ENCODE measurements at regions not wholly inside any gene's neighbourhood (a gene's known extent, or its start where the extent isn't known, plus 50 kb on each side); places are given as distances from the start of the nearest gene placed in this dataset.

- TF ChIP-seq, protein P1, sequence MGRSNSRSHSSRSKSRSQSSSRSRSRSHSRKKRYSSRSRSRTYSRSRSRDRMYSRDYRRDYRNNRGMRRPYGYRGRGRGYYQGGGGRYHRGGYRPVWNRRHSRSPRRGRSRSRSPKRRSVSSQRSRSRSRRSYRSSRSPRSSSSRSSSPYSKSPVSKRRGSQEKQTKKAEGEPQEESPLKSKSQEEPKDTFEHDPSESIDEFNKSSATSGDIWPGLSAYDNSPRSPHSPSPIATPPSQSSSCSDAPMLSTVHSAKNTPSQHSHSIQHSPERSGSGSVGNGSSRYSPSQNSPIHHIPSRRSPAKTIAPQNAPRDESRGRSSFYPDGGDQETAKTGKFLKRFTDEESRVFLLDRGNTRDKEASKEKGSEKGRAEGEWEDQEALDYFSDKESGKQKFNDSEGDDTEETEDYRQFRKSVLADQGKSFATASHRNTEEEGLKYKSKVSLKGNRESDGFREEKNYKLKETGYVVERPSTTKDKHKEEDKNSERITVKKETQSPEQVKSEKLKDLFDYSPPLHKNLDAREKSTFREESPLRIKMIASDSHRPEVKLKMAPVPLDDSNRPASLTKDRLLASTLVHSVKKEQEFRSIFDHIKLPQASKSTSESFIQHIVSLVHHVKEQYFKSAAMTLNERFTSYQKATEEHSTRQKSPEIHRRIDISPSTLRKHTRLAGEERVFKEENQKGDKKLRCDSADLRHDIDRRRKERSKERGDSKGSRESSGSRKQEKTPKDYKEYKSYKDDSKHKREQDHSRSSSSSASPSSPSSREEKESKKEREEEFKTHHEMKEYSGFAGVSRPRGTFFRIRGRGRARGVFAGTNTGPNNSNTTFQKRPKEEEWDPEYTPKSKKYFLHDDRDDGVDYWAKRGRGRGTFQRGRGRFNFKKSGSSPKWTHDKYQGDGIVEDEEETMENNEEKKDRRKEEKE (IDR thresholded peaks at IDR 0.05), result no peak
- no peak for TF ChIP-seq BHLHE40 (IDR thresholded peaks at IDR 0.05; ENCODE audit: borderline replicate concordance in 1 of 2, low read depth in 2 of 2, low read length in 1 of 2)
- TF ChIP-seq NFXL1 (IDR thresholded peaks at IDR 0.05; ENCODE audit: borderline replicate concordance), result no peak
- no peak for TF ChIP-seq CHD4 (IDR thresholded peaks at IDR 0.05)
Measured at GRCh38 chr6:103396768-103397167, 1463.0 kb downstream of the HACE1 start (continued).

GRCh38 chr6:103379272-103379671, 1480.4 kb downstream of the HACE1 start:
- SMC1A ChIA-PET (ENCODE audit: uncharacterized antibody, unreplicated experiment), result no interaction called here
- intact Hi-C loops (cut with micrococcal nuclease; ENCODE audit: unreplicated experiment) (no loop called here), in situ Hi-C loops (cut with MboI) (no loop called here)
- H3K4me2 ChIP-seq (ENCODE audit: control insufficient read depth, insufficient read depth), result no peak overlapping the region
- POLR2A ChIA-PET, result no interaction called here
- BruUV-seq (replicated peaks), result no TSS peak
- H3K36me3 ChIP-seq (ENCODE audit: control insufficient read depth in 2 of 2, insufficient read depth in 2 of 2, low read length in 1 of 2), result no peaks in the 10 kb centered on the region
- 0% methylated on average over 2 of the region's 2 CpGs for WGBS (ENCODE audit: insufficient coverage, insufficient replicate concordance, low lambda C conversion rate, missing lambda C conversion rate)
- DNase-seq (ENCODE audit: low read depth, low spot score), result no peak
- no peak for ATAC-seq
- no peak for FAIRE-seq
- no peak for TF ChIP-seq ESRRA (IDR thresholded peaks at IDR 0.05; ENCODE audit: low read length)
- TF ChIP-seq, protein P1 (IDR thresholded peaks at IDR 0.05), result no peak
- no peak for TF ChIP-seq ASH2L (IDR thresholded peaks at IDR 0.05; ENCODE audit: borderline replicate concordance, low read depth)
- no peak for TF ChIP-seq BCL3 (IDR thresholded peaks at IDR 0.05; ENCODE audit: borderline replicate concordance, insufficient read depth, low read depth, low read length, poor library complexity, severe bottlenecking)
- TF ChIP-seq GABPA (IDR thresholded peaks at IDR 0.05; ENCODE audit: low read depth), result no peak
- TF ChIP-seq ATF7 (IDR thresholded peaks at IDR 0.05; ENCODE audit: low read depth), result peak; percentile 76
- TF ChIP-seq HDGF (IDR thresholded peaks at IDR 0.05), result no peak
- no peak overlapping the region for H3K27ac ChIP-seq (ENCODE audit: control insufficient read depth, insufficient read depth)
- no peaks in the 10 kb centered on the region for H3K4me1 ChIP-seq (ENCODE audit: control insufficient read depth, insufficient read depth, low read length)
- H3K9ac ChIP-seq (ENCODE audit: control insufficient read depth, insufficient read depth, low read length), result no peak overlapping the region
- H3K4me3 ChIP-seq, result no peak overlapping the region
- no peak overlapping the region for H2AFZ ChIP-seq (ENCODE audit: control insufficient read depth, low read depth, low read length)
- H3K27me3 ChIP-seq (replicated peaks in 1 of 2; ENCODE audit: control insufficient read depth in 2 of 2, insufficient read depth in 2 of 2, low read length in 1 of 2), result no peaks in the 10 kb centered on the region
- CTCF ChIA-PET, result no interaction called here
- H3K79me2 ChIP-seq (ENCODE audit: control insufficient read depth, insufficient read depth, low read length), result no peaks in the 10 kb centered on the region
- H4K20me1 ChIP-seq (ENCODE audit: control insufficient read depth, insufficient read depth), result no peaks in the 10 kb centered on the region
- RAD21 ChIA-PET (ENCODE audit: unreplicated experiment), result interaction anchor here (1.0 kb wide), 1 partner anchor 82 kb away, joined by 3 read pairs; no protein-coding TSS in a partner anchor
- H3K9me3 ChIP-seq (replicated peaks; ENCODE audit: control insufficient read depth, insufficient read depth, low read length), result no peaks in the 10 kb centered on the region
